ENCODE measurements at regions not wholly inside any gene's neighbourhood (a gene's known extent, or its start where the extent isn't known, plus 50 kb on each side); places are given as distances from the start of the nearest gene placed in this dataset.
"Not testable (repeated sequence)": the region's sequence is repeated elsewhere in the genome, so short reads cannot be mapped to it uniquely, and the experiment has no call there.

DNA sequence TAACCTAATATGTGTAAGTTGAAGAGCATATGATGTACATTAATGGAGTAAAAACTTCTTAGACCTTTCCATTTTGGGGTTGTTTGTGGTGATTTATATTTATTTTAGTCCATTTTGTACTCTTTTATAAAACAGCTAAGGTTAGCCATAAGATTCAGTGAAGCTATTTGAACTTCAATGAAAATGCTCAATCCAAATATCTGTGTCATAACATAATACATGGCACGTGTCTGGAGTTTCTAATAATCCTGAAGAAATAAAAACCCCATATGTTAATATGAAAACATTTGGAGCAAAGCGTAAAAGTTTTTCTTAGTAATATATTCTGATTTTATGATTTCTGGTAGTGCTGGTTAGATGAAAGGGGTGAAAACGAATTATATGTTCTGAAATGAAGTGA lies 1729.7 kb downstream of the PCDH9 start:
- no peak for DNase-seq (ENCODE audit: low read depth)

DNA sequence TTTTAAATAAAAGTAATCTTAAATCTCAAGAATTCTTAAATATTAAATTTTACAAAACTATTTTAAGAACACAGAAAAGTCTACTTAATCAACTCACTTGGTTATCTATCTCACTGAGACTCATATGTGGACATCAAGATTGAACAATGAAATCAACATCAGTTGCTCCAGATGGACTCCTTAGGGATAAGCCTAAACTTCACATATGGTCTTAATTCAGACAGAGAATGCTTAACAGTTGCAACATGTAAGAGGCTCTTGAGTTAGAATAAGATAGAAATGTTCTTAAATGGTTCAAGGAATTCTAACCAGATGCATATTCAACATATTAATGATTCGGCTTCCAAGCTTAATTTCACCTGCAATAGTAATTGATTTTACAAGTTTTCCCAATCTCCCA lies 1730.9 kb downstream of the PCDH9 start:
- no peak for DNase-seq (ENCODE audit: low read depth)

DNA sequence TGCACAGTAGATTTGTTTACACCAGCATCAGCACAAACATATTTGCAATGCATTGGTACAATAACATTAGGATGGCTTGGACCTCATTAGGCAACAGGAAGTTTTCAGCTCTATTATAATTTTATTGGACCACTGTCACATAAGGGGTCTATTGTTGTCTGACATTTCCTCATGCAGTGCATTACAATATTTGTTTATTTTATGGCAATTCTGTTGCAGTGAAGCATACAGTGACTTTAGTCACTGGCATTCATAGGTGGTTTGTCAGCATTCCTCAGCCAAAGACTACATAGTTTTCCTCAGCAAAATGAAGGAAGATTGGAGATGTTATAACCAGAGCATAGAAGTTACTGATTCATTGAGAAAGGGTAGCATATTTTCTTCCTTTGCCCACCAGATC lies 1732.9 kb downstream of the PCDH9 start:
- DNase-seq (ENCODE audit: low read depth): peak; percentile 28

DNA sequence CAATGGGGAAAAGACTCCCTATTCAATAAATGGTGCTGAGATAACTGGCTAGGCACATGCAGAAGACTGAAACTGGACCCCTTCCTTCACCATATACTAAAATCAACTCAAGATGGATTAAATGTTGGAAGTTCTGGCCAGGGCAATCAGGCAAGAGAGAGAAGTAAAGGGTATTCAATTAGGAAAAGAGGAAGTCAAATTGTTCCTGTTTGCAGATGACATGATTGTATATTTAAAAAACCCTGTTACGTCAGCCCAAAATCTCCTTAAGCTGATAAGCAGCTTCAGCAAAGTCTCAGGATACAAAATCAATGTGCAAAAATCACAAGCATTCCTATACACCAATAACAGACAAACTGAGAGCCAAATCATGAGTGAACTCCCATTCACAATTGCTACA lies 1739.4 kb downstream of the PCDH9 start:
- DNase-seq (ENCODE audit: low read depth): not testable (repeated sequence)

DNA sequence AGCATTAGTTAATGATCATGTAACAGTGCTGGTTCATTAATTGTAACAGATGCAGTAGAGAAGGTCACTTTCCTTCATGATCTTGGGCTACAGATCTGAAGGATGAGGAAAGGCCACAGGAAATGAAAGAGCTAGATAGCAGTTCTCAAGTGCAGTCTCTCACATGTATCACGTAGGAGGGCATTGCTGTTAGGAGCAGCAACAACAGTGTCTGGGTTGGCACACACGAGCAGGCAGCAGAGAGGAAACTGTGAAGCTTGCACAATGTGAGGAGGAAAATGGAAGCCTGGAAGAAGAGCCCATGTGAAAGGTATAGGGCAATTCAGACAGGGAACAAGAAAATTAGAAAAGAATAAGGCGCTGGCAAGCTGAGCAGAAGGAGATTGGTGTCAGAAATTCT lies 1741.5 kb downstream of the PCDH9 start:
- no peak for DNase-seq (ENCODE audit: low read depth)

DNA sequence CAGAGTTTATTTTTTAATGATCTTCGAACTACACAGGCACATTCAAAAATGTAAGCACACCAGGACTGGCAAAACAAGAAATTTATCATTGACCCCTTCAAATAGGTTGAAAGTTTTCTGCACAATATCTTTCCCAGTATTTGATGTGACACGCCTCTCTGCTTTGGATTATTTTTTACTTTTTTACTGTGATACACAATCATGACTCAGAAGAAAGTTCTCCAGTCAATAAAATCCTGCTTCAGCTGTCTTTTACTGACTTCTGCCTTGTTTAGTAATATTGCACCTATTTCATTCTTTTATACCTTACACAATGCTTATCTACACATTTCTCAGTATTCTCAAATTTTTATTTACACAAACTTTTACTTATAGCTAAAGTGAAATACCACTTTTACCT lies 1750.4 kb downstream of the PCDH9 start:
- no peak for DNase-seq (ENCODE audit: low read depth)

DNA sequence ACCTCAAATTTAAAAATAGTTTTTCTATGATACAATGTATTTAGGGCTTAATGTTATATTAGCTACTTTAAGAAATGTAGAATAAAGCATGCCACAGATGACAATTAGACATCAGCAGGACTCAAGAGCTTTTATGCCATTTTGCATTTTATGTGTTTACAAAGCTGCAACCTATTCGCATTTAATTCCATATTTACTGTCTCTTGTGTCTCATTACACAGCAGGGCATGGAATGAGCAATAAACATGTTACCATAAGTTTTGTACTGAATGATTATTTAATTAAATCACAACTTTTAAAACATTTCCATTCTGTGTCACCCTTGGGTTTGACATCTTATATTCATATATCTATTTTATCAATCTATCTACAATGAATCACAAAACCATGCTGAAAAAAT lies 1756.9 kb downstream of the PCDH9 start:
- DNase-seq (ENCODE audit: low read depth): no peak

DNA sequence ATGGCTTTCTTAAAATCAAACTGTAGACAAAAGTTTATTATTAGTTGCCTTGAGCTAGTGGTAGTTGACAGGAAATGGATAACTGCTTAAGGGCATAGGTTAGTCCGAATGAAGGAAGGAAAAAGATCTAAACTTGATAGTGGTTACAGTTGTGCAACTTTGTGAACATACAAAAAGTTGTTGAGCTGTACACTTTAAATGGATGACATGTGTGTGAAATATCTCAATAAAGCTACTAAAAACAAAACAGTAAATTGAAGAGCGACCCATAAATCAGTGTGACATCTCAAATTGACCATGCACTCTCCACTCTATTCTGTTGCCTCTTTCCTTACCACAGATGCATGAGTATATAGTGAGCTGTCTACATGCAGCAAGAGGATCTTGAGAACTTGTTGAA lies 1757.8 kb downstream of the PCDH9 start:
- DNase-seq (ENCODE audit: low read depth): no peak

DNA sequence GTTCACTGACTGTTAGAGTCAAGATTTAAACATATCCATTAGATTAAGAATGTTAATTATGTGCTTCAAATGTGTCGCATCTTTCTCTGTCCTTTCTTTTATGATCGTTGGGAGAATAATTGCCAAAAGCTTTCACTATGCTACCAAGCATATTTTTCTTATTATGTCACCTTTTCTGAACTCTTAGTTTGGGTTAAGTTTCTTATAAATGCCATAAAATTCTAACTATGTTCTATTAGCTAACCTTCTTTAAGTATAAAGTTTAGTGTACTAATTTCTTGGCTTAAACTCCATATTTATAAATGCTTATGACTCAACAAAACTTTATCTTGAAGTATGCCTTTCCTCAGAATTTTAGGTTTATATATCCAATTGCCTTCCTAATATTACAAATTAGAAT lies 1759.4 kb downstream of the PCDH9 start:
- no peak for DNase-seq (ENCODE audit: low read depth)

DNA sequence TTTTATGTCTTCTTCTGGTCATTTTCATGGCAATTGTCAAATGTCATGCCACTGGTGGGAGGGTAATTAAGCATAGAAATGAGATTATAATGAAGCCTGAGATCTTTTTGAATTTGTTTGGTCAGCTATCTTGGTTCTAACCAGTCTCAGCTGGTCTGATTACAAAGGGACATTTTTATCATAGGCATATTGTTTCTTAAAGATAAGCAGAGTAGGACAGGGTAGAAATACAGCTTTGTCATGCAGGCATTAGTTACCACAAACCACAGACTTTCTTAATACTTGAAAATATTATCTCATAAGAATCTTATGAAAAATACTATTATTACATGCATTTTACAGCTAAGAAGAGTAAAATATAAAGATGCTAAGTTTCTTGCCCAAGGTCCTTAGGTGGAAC lies 1761.5 kb downstream of the PCDH9 start:
- DNase-seq (ENCODE audit: low read depth): no peak

DNA sequence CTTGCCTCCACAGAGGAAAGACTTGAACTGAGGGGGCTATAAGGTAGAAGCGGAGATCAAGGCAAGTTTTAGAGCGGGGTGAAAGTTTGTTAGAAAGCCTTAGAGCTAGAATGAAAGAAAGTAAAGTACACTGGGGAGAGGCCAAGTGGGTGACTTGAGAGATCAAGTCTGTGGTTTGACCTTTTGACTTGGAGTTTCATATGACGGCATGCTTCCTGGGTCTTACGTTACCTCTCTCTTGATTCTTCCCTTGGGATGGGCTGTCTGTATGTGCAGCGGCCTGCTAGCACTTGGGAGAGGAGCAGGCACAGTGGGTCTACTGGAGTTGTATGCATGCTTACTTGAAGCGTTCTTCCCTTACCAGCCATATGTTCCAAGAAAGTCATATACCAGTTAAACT lies 1768.5 kb downstream of the PCDH9 start:
- no peak for DNase-seq (ENCODE audit: low read depth)

DNA sequence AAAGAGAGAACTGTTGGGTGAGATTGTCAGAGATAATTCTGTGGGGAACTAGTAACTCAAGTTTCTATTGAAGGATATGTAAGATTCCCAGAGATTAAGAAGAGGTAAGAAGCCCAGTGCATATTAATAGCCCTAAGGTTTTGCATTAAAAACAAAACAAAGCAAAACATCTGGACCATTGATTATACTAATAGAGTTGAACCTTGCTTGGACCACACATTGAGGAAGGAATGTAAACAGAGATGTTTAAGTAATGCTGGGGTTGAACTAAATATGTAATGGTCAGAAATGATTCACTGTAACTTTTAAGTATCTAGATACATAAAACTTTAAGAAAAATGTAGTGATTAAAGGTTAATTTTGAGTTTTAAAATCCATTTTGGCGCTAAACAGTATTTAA lies 1770.0 kb downstream of the PCDH9 start:
- no peak for DNase-seq (ENCODE audit: low read depth)

DNA sequence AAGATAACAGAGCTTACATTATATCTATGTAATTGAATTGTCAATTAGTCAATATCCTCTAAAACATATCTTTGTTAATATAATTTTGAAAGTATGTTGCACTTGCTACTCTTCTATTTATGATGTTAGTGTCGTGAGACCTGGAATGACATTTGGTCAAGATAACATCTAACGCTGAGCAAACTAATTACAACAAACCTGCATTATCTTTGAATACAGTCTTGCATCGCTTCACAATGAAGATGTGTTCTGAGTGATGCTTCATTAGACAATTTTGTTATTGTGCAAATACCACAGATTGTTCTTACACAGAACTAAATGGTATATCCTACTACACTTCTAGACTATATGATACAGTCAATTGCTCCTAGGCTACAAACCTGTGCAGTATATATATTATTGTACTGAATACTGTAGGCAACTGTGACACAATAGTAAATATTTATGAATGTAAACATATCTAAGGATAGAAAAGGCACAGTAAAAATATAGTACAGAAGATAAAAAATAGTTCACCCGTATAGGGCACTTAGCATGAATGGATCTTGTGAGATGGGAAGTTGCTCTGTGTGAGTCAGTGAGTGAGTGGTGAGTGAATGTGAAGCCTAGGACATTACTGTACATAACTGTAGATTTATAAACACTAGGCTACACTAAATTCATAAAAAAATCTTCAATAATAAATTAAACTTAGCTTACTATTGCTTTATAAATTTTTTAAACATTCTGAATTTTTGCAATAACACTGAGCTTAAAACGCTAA lies 1773.8 kb downstream of the PCDH9 start:
- no peak for DNase-seq (ENCODE audit: low read depth)

DNA sequence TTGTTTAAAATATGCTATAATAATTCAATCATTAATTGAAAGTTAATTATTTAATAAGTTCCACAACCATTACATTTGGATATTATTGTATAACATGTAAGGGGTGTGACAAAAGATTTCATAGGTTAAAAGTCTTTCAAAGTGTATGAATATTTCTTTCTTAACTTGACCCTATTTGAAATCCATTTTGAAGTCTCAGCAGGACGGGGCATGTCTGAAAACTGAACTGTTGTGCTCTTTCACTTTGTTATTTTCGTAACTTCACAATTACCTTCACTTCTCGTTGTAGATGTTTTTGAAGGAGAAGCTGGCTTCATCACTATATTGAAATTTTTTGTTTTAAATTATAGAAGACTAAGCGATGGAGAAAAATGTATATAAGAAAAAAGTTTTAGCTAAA lies 1775.7 kb downstream of the PCDH9 start:
- DNase-seq (ENCODE audit: low read depth): no peak

DNA sequence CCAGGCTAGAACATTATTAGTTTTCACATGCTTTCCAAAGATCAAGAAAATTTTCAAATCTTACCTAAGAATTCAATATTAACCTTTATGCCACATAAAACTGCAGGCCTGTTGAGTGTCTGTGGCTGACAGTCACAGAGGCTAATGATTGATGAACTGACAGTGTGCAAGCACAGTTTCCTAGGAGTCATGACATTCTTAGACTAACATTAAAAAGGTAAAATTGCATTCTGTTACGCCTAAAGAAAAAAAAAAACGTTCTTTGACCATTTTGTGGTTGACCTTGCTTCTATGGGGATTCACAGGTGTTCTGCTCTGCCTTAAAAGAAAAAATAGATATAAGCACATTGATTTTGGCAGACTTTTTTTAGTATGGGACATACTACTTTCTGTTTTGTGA lies 1776.2 kb downstream of the PCDH9 start:
- DNase-seq (ENCODE audit: low read depth): no peak

DNA sequence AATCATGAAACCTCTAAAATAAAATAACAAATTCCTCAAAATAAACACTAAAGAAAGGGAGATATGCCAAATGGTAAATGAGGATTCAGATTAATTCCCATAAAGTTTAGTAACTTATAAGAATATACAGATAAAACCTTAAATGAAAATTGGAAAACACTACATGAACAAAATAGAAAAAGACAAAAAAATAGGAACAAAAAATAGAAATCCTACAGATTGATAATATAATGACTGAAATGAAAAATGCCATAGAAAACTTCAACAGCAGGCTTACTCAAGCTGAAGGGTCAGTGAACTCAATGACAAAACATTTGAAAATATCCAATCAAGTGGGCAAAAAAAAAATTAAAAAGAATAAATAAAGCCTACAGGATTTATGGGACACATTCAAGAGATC lies 1784.8 kb downstream of the PCDH9 start:
- no peak for DNase-seq (ENCODE audit: low read depth)

DNA sequence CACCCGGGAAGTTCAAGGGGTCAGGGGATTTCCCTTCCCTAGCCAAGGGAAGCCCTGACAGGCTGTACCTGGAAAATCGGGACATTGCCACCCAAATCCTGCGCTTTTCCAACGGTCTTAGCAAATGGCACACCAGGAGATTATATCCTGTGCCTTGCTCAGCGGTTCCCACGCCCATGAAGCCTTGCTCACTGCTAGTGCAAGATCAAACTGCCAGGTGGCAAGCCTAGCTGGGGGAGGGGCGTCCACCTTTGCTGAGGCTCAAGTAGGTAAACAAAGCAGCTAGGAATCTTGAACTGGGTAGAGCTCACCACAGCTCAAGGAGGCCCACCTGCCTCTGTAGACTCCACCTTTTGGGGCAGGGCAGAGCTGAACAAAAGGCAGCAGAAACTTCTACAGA lies 1794.5 kb downstream of the PCDH9 start:
- DNase-seq (ENCODE audit: low read depth): no peak

DNA sequence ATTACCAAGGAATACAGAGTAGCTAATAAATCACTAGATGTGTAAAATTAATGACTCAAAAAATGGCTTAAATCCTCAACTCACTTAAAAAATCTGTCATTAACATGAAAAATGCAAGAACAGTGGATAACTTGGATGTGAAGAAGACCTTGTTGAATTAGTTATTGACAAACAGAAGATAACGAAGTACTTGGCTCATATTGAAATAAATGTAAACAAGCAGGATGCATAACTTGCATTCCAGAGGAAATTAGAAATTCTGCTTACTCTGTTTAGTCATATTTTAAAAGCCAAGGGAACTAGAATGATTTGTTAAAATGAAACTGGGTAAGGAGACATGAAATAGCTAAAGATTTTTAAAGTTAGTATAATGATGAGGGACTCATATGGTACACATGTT lies 1812.2 kb downstream of the PCDH9 start:
- no peak for DNase-seq (ENCODE audit: low read depth)

DNA sequence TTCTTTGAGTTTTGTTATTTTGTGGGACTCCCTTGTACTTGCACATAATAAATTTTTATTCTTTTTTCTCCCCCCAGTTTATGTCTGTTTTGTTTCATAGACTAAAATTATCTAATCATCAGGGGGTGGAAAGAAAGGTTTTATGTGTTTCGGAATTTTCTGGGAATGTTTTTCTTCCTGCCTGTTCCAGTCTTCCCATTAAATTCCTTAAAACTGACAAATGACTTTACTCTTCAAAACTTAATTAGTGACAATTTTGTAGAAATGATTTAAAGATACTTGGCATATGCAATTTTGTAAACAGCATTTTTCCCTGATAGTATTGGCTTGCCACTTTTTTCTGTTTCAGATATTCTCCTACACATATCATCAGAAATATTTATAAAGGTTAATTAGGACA lies 1813.4 kb downstream of the PCDH9 start:
- DNase-seq (ENCODE audit: low read depth): no peak

DNA sequence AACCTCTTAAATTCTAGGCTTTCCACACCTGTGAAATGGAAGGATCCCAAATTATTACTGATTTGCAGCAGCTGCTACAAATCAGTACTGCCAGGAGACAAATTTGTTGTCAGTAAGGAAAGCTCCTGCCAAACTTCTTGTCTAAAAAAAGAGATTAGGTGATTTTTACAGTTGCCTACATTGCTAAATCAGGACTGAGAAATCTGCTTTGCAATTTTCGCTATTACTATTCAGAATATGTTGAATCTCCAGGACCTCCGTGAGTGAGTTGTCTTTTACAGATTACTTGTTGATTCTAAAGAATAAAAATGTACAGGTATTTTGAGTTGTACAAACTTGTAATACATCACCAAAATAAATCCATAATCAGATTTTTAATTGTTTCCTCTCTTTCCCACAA lies 1815.9 kb downstream of the PCDH9 start:
- DNase-seq (ENCODE audit: low read depth): no peak

DNA sequence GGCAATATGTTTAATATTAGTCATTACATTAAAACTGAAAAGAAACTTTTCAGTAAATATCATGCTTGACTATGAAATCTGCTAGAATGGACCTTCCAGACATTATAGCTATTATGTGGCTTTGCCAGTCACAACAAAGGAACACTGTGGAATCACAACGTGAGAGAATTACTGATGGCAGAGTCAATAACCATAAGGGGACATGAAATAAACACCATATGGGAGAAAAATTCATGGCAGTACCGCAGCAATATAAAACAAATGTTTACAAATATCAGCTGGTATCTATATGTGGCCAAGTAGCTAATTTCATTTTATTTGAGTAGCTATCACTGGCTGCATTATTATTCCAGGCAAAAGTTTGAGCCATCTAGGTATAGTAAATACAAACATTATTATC lies 1818.6 kb downstream of the PCDH9 start:
- DNase-seq (ENCODE audit: low read depth): no peak

DNA sequence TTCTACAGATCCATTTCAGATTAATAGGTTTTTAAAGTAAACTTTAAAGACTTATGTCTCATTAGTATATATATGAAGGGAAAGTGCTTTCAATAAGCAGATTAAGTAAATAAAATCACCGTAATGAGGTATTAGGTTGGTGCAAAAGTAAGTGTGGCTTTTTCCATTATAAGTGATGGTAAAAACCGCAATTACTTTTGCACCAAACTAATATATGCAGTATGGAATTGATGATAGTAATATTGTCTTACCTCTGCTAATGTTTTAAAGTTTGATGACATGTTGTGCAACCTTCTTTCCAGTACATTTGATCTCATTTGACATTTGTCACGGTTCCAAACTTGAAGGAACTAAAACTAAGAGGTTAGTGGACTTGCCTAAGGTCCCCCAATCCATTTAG lies 1819.3 kb downstream of the PCDH9 start:
- DNase-seq (ENCODE audit: low read depth): no peak

DNA sequence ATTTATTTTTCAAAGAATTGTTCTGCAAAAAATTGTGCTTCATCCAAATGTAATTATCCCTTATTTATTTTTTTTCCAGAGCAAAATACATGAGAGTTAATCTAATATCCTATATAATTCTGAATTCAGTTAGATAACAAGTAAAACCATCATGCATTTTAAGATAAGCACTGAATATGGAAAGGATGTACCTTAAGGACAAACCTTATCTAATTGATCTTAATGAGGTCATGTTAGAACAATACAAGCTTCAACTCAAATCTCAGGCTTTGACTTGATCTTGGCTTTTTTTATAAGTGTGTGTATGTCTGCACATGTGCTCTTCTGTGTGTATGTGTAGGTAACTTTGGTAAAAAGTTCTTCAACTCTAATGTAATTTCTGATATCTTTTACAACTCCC lies 1828.8 kb downstream of the PCDH9 start:
- DNase-seq (ENCODE audit: low read depth): no peak

DNA sequence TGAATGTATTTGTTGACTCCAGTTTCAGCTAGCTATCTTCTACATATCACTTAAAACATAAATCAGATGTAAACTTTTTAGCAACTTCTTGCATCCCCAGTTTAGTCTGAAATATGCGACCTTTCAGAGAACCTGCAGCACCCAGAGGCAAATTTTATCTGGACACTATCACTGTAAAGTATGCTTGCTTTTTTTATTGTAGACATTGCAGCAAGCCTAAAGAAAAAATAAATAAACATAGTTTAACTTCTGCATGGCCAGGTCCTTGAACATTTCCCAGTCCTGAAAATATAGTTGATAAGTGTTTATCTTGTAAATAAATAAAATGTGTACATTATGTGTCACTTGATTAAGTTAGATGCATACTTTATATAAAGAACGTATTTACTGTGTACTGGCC lies 1829.4 kb downstream of the PCDH9 start:
- no peak for DNase-seq (ENCODE audit: low read depth)
